Astrocyte (in vitro differentiated cells and primary cell): ENCODE measurements at regions not wholly inside any gene's neighbourhood (a gene's known extent, or its start where the extent isn't known, plus 50 kb on each side); places are given as distances from the start of the nearest gene placed in this dataset.

ENCODE experiments used
- EZH2 ChIP-seq: IDR thresholded peaks from 2 replicates; pipeline ENCODE4 v1.6.1; 2012; ENCODE audit warnings: mild to moderate bottlenecking, low read length, inconsistent platforms; ENCODE audit not compliant: insufficient read depth
- TF ChIP-seq, protein P1 (sequence below): IDR thresholded peaks from 2 replicates; pipeline ENCODE4 v1.5.1; 2011; ENCODE audit warnings: low read depth, mild to moderate bottlenecking, inconsistent platforms, low read length, moderate library complexity; ENCODE audit not compliant: insufficient read depth

- TF ChIP-seq, protein P1, sequence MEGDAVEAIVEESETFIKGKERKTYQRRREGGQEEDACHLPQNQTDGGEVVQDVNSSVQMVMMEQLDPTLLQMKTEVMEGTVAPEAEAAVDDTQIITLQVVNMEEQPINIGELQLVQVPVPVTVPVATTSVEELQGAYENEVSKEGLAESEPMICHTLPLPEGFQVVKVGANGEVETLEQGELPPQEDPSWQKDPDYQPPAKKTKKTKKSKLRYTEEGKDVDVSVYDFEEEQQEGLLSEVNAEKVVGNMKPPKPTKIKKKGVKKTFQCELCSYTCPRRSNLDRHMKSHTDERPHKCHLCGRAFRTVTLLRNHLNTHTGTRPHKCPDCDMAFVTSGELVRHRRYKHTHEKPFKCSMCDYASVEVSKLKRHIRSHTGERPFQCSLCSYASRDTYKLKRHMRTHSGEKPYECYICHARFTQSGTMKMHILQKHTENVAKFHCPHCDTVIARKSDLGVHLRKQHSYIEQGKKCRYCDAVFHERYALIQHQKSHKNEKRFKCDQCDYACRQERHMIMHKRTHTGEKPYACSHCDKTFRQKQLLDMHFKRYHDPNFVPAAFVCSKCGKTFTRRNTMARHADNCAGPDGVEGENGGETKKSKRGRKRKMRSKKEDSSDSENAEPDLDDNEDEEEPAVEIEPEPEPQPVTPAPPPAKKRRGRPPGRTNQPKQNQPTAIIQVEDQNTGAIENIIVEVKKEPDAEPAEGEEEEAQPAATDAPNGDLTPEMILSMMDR, result no peak
- TF ChIP-seq EZH2, result no peak
These were observed 545.7 kb downstream of the AACS start for GRCh38 chr12:125610971-125611370.
